ENCODE measurements at regions not wholly inside any gene's neighbourhood (a gene's known extent, or its start where the extent isn't known, plus 50 kb on each side); places are given as distances from the start of the nearest gene placed in this dataset.
"Not testable (repeated sequence)": the region's sequence is repeated elsewhere in the genome, so short reads cannot be mapped to it uniquely, and the experiment has no call there.

GRCh38 chr21:35561116-35561515 lies 499.2 kb downstream of the SETD4 start:
- H3K4me3 ChIP-seq, result no peak overlapping the region
- ATAC-seq (no peak), DNase-seq (no peak)
- H3K4me1 ChIP-seq, result peaks cover 0 to 7% of the 10 kb centered on the region in 2 donors
- in situ Hi-C loops (cut with MboI; ENCODE audit: low sequenced_read_pairs in 4 of 4) (no loop called here), intact Hi-C loops (cut with DNase I; ENCODE audit: low total_unique reads) (no loop called here)
- TF ChIP-seq CTCF (IDR thresholded peaks at IDR 0.05 in 4 of 5, conservative IDR thresholded peaks at IDR 0.05 in 1 of 5) (no peak), POLR2A (IDR thresholded peaks at IDR 0.05) (no peak)
- no peak overlapping the region for H3K27ac ChIP-seq
- no peaks in the 10 kb centered on the region for H3K27me3 ChIP-seq
- H3K9me3 ChIP-seq, result no peaks in the 10 kb centered on the region
- no peaks in the 10 kb centered on the region for H3K36me3 ChIP-seq

GRCh38 chr21:35559829-35560225 lies 500.5 kb downstream of the SETD4 start:
- no peak for ATAC-seq
- Histone ChIP-seq H3K4me1 (peaks cover 0 to 1% of the 10 kb centered on the region in 2 donors), H3K27me3 (no peaks in the 10 kb centered on the region), H3K27ac (no peak overlapping the region), H3K9me3 (no peaks in the 10 kb centered on the region), H3K36me3 (no peaks in the 10 kb centered on the region), H3K4me3 (no peak overlapping the region)
- intact Hi-C loops (cut with DNase I; ENCODE audit: low total_unique reads) (no loop called here), in situ Hi-C loops (cut with MboI; ENCODE audit: low sequenced_read_pairs in 4 of 4) (no loop called here)
- TF ChIP-seq CTCF (IDR thresholded peaks at IDR 0.05 in 4 of 5, conservative IDR thresholded peaks at IDR 0.05 in 1 of 5) (no peak), POLR2A (IDR thresholded peaks at IDR 0.05) (no peak)
- DNase-seq, result no peak

DNA sequence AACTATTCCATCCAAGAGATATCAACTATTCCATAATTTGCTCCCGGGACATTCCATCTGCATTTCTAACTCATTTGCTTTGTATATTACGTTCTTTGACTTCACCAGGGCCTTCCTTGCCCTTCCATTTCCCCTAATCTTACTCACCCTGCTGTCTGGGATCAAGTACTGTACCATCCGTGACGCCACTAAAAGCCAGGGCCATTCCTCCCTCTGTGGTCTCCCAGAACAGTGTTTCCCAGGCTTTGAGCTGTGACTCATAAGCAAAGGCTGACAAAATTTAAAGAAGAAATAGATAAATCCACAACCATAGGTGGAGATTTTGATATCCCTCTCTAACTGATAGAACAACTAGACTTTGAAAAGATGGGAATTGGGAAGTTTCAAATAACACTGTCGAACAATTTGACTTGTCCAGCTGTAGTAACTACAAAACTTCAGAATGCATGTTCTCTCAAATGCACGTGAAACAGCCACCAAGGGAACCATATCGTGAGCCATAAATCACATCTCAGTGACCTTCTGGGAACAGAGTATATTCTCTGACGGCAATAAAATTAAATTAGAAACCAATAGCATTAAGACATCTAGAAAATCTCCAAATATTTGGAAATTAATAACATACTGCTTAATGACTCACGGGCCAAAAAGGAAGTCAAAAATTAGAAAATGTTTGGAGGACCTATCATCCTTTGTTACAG lies 501.0 kb downstream of the SETD4 start:
- Histone ChIP-seq H3K4me3 (no peak overlapping the region), H3K36me3 (no peaks in the 10 kb centered on the region), H3K27ac (no peak overlapping the region), H3K9me3 (no peaks in the 10 kb centered on the region), H3K4me1 (no peaks in the 10 kb centered on the region), H3K27me3 (no peaks in the 10 kb centered on the region)
- no peak for ATAC-seq
- intact Hi-C loops (cut with DNase I; ENCODE audit: low total_unique reads) (no loop called here), in situ Hi-C loops (cut with MboI; ENCODE audit: low sequenced_read_pairs in 4 of 4) (no loop called here)
- no peak for DNase-seq
- no peak for TF ChIP-seq CTCF (IDR thresholded peaks at IDR 0.05 in 4 of 5, conservative IDR thresholded peaks at IDR 0.05 in 1 of 5)
- TF ChIP-seq POLR2A (IDR thresholded peaks at IDR 0.05), result no peak

DNA sequence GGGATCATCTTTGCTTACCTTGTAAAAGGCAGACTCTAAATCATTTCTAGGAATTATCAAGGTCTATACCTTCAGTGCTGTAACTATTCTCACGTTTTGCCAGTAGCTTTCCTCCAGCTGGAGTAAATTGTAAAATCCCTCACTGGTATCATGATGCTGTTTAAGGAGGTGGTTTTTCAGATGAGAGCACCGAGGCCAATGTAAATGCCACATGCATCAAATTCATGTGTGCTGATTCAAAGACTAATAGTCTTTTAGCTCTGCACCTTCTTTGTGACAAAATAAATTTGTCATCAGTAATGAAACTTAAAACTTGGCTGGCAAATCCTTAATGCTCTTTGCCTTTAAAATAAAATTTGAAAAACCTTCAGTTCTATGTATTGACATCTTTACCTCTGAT lies 503.8 kb downstream of the SETD4 start:
- no peak overlapping the region for H3K4me3 ChIP-seq
- no peak for ATAC-seq
- no peaks in the 10 kb centered on the region for H3K27me3 ChIP-seq
- H3K27ac ChIP-seq, result no peak overlapping the region
- TF ChIP-seq POLR2A (IDR thresholded peaks at IDR 0.05) (no peak), CTCF (IDR thresholded peaks at IDR 0.05 in 4 of 5, conservative IDR thresholded peaks at IDR 0.05 in 1 of 5) (no peak)
- H3K4me1 ChIP-seq, result no peaks in the 10 kb centered on the region
- DNase-seq, result no peak
- no peaks in the 10 kb centered on the region for H3K9me3 ChIP-seq
- H3K36me3 ChIP-seq, result no peaks in the 10 kb centered on the region
- intact Hi-C loops (cut with DNase I; ENCODE audit: low total_unique reads) (no loop called here), in situ Hi-C loops (cut with MboI; ENCODE audit: low sequenced_read_pairs in 4 of 4) (no loop called here)

DNA sequence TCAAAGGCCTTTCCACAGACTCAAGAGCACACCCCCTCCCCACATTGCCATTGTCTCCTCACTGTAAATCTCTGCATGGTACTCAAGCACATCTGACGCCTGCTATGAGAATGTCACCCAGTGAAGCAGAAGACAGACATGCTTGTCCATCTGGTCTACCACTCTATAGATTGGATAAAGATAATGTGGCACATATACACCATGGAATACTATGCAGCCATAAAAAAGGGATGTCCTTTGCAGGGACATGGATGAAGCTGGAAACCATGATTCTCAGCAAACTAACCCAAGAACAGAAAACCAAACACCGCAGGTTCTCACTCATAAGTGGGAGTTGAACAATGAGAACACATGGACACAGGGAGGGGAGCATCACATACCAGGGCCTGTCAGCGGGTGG lies 503.4 kb upstream of the RUNX1 start:
- in situ Hi-C loops (cut with MboI; ENCODE audit: low sequenced_read_pairs in 4 of 4), result not testable (repeated sequence)

More for the DNA sequence above, 503.4 kb upstream of the RUNX1 start:
- DNase-seq; intact Hi-C loops (cut with DNase I; ENCODE audit: low total_unique reads); H3K4me3 ChIP-seq; H3K27me3 ChIP-seq; H3K27ac ChIP-seq; H3K4me1 ChIP-seq; H3K9me3 ChIP-seq; H3K36me3 ChIP-seq; ATAC-seq: not testable (repeated sequence)
